H1 (cell line): ENCODE measurements at regions not wholly inside any gene's neighbourhood (a gene's known extent, or its start where the extent isn't known, plus 50 kb on each side); places are given as distances from the start of the nearest gene placed in this dataset.

Experiments used
- CTCF ChIA-PET: fragments of 300-600 bp; sonication (Branson Sonifier 250); formaldehyde crosslinking; loops from one replicate; lab custom pipeline; 2021; ENCODE audit not compliant: partially characterized antibody; lab: Charles Lee
- POLR2A ChIA-PET: fragments of 300-600 bp; sonication (Branson Sonifier 250); formaldehyde crosslinking; loops from one replicate; lab custom pipeline; 2021; ENCODE audit warnings: inconsistent platforms; ENCODE audit not compliant: partially characterized antibody; lab: Charles Lee
- DNase-seq, 2 experiments: peaks; one replicate each; pipeline versions ENCODE4 v3.0.0 to v3.0.0-alpha.2; 2010 to 2022; ENCODE audit warnings: low spot score in 2 of 2, low read depth in 1 of 2, mixed read lengths in 1 of 2
- FAIRE-seq: peaks from 2 replicates; lab custom pipeline; 2011; peaks lifted over from hg19 to GRCh38; lab: Jason Lieb, UNC
- H2AFZ ChIP-seq: 2 replicates; pipeline ENCODE4 v1.8.1; 2012; ENCODE audit warnings: low read length, inconsistent platforms
- H2AK5ac ChIP-seq: 2 replicates; pipeline ENCODE4 v1.6.1; 2013; ENCODE audit warnings: low read depth, low read length
- H2BK120ac ChIP-seq: replicated peaks from 2 replicates; pipeline ENCODE3; 2013; ENCODE audit warnings: low read depth, low read length, inconsistent platforms
- H2BK12ac ChIP-seq: 2 replicates; pipeline ENCODE4 v1.6.1; 2013; ENCODE audit warnings: low read depth, low read length
- H2BK15ac ChIP-seq: 2 replicates; pipeline ENCODE4 v1.6.1; 2013; ENCODE audit warnings: low read length
- H2BK20ac ChIP-seq: 2 replicates; pipeline ENCODE4 v1.6.1; 2013; ENCODE audit warnings: low read length
- H2BK5ac ChIP-seq: 2 replicates; pipeline ENCODE4 v1.6.1; 2013; ENCODE audit warnings: low read depth, low read length
- H3K14ac ChIP-seq: 2 replicates; pipeline ENCODE4 v1.6.1; 2013; ENCODE audit warnings: inconsistent platforms; ENCODE audit not compliant: insufficient read length
- H3K18ac ChIP-seq: 2 replicates; pipeline ENCODE4 v1.6.1; 2013; ENCODE audit warnings: low read length; ENCODE audit errors: extremely low read depth
- H3K23ac ChIP-seq: 2 replicates; pipeline ENCODE4 v1.6.1; 2013; ENCODE audit warnings: inconsistent platforms; ENCODE audit not compliant: insufficient read length
- H3K23me2 ChIP-seq: 2 replicates; pipeline ENCODE4 v1.6.1; 2013; ENCODE audit warnings: low read depth, low read length
- H3K27ac ChIP-seq: 2 replicates; pipeline ENCODE4 v1.6.1; 2011; ENCODE audit warnings: low read depth, low read length, inconsistent platforms
- H3K27me3 ChIP-seq, 4 experiments: replicated peaks in 1 of 4; 1 replicate in 1 of 4; 2 replicates in 3 of 4; pipeline versions ENCODE4 v1.6.1 to v1.8.1; 2011 to 2013; ENCODE audit warnings: low read length in 3 of 4, mild to moderate bottlenecking in 3 of 4, inconsistent platforms in 2 of 4, mixed read lengths in 2 of 4, moderate library complexity in 1 of 4; ENCODE audit not compliant: control insufficient read depth in 3 of 4, insufficient read depth in 3 of 4; ENCODE audit errors: extremely low read depth in 1 of 4
- H3K36me3 ChIP-seq, 4 experiments: 2 replicates each; pipeline versions ENCODE4 v1.6.1 to v1.8.1; 2011 to 2013; ENCODE audit warnings: mild to moderate bottlenecking in 4 of 4, low read length in 3 of 4, moderate library complexity in 2 of 4, control low read depth in 1 of 4, inconsistent platforms in 1 of 4; ENCODE audit not compliant: insufficient read depth in 4 of 4, control insufficient read depth in 2 of 4
- H3K4ac ChIP-seq: replicated peaks from 2 replicates; pipeline ENCODE3; 2013; ENCODE audit warnings: low read length, low read depth, mixed read lengths, inconsistent platforms; ENCODE audit not compliant: insufficient read length
- H3K4me1 ChIP-seq, 4 experiments: replicated peaks in 1 of 4; 1 replicate in 1 of 4; 2 replicates in 3 of 4; pipeline versions ENCODE4 v1.6.1 to v1.8.1; 2011 to 2013; ENCODE audit warnings: low read length in 3 of 4, inconsistent platforms in 2 of 4, mixed read lengths in 1 of 4; ENCODE audit not compliant: insufficient read depth in 4 of 4, control insufficient read depth in 3 of 4
- H3K4me2 ChIP-seq, 2 experiments: 2 replicates each; pipeline versions ENCODE4 v1.6.1 to v1.8.1; 2011 to 2013; ENCODE audit warnings: low read depth in 2 of 2, low read length in 2 of 2, control low read depth in 1 of 2, inconsistent platforms in 1 of 2, mild to moderate bottlenecking in 1 of 2; ENCODE audit not compliant: insufficient read depth in 1 of 2
- H3K4me3 ChIP-seq, 4 experiments: fragments of 200-600, 300-600 bp in 1 of 4; sonication (generic), shearing (Covaris generic), sonication (Bioruptor Twin) in 1 of 4; 2 replicates each; pipeline versions ENCODE4 v1.5.1 to v1.8.1; 2011 to 2016; ENCODE audit warnings: low read length in 4 of 4, low read depth in 3 of 4, control low read depth in 2 of 4, inconsistent platforms in 2 of 4, mild to moderate bottlenecking in 2 of 4, mixed read lengths in 1 of 4, moderate library complexity in 1 of 4; ENCODE audit not compliant: insufficient read depth in 2 of 4; ENCODE audit errors: extremely low read depth in 1 of 4
- H3K56ac ChIP-seq: replicated peaks from 2 replicates; pipeline ENCODE3; 2013; ENCODE audit warnings: low read depth, mild to moderate bottlenecking, mixed read lengths, low read length, inconsistent platforms; ENCODE audit not compliant: insufficient read length
- H3K79me1 ChIP-seq: 2 replicates; pipeline ENCODE4 v1.6.1; 2013; ENCODE audit warnings: low read depth, low read length, control low read depth
- H3K79me2 ChIP-seq, 2 experiments: 2 replicates each; pipeline versions ENCODE4 v1.6.1 to v1.8.1; 2012 to 2013; ENCODE audit warnings: low read length in 2 of 2, mild to moderate bottlenecking in 2 of 2, inconsistent platforms in 1 of 2; ENCODE audit not compliant: insufficient read depth in 2 of 2, control insufficient read depth in 1 of 2
- H3K9ac ChIP-seq, 4 experiments: replicated peaks in 1 of 4; 1 replicate in 1 of 4; 2 replicates in 3 of 4; pipeline versions ENCODE4 v1.6.1 to v1.8.1; 2011 to 2013; ENCODE audit warnings: low read depth in 3 of 4, low read length in 3 of 4, control low read depth in 2 of 4, mild to moderate bottlenecking in 2 of 4, moderate library complexity in 2 of 4, inconsistent platforms in 1 of 4; ENCODE audit errors: extremely low read depth in 1 of 4
- H3K9me3 ChIP-seq, 2 experiments: 2 replicates each; pipeline versions ENCODE4 v1.6.1 to v1.8.1; 2012 to 2013; ENCODE audit warnings: mild to moderate bottlenecking in 2 of 2, moderate library complexity in 2 of 2, control low read depth in 1 of 2, inconsistent platforms in 1 of 2, low read depth in 1 of 2, low read length in 1 of 2, mixed read lengths in 1 of 2; ENCODE audit not compliant: insufficient read depth in 2 of 2
- H4K20me1 ChIP-seq, 2 experiments: replicated peaks in 1 of 2; 2 replicates each; pipeline versions ENCODE3 to v1.8.1; 2011 to 2013; ENCODE audit warnings: inconsistent platforms in 2 of 2, low read length in 2 of 2, mild to moderate bottlenecking in 1 of 2; ENCODE audit not compliant: insufficient read depth in 2 of 2, control insufficient read depth in 1 of 2
- H4K5ac ChIP-seq: 2 replicates; pipeline ENCODE4 v1.6.1; 2013; ENCODE audit warnings: low read length, low read depth, mixed read lengths, inconsistent platforms; ENCODE audit not compliant: insufficient read length
- H4K8ac ChIP-seq: 2 replicates; pipeline ENCODE4 v1.8.0; 2013; ENCODE audit warnings: mild to moderate bottlenecking, moderate library complexity, low read length, inconsistent platforms; ENCODE audit not compliant: insufficient read depth; ENCODE audit errors: extremely low read depth
- H4K91ac ChIP-seq: replicated peaks from 2 replicates; pipeline ENCODE3; 2013; ENCODE audit warnings: low read length, mixed read lengths, inconsistent platforms; ENCODE audit not compliant: insufficient read length
- BACH1 ChIP-seq: IDR thresholded peaks from 2 replicates; pipeline ENCODE4 v1.6.1; 2012; ENCODE audit warnings: low read length, improper control_type of control experiment
- CBX8 ChIP-seq: fragments of 300-800, 300-1000 bp; sonication (generic); IDR thresholded peaks from 2 replicates; pipeline ENCODE4 v1.7.1; 2016; ENCODE audit warnings: low read depth, low read length, borderline replicate concordance
- CHD1 ChIP-seq: IDR thresholded peaks from 2 replicates; pipeline ENCODE4 v1.6.1; 2012; ENCODE audit warnings: low read depth, low read length, improper control_type of control experiment
- GABPA ChIP-seq: IDR thresholded peaks from 2 replicates; pipeline ENCODE4 v1.6.1; 2011; ENCODE audit warnings: mild to moderate bottlenecking, low read length, moderate library complexity, borderline replicate concordance; ENCODE audit not compliant: insufficient read depth
- MAX ChIP-seq: IDR thresholded peaks from 2 replicates; pipeline ENCODE4 v1.6.1; 2012; ENCODE audit warnings: inconsistent platforms
- POU5F1 ChIP-seq: IDR thresholded peaks from 2 replicates; pipeline ENCODE4 v1.6.1; 2011; ENCODE audit warnings: low read depth, mild to moderate bottlenecking, low read length, moderate library complexity
- RBBP5 ChIP-seq: IDR thresholded peaks from 2 replicates; pipeline ENCODE4 v1.7.1; 2012; ENCODE audit warnings: low read depth, mild to moderate bottlenecking, inconsistent platforms, low read length, moderate library complexity, borderline replicate concordance
- RFX5 ChIP-seq: IDR thresholded peaks from 2 replicates; pipeline ENCODE4 v1.6.1; 2011; ENCODE audit warnings: low read depth, low read length, improper control_type of control experiment, borderline replicate concordance
- SIX5 ChIP-seq: IDR thresholded peaks from 2 replicates; pipeline ENCODE4 v1.6.1; 2011; ENCODE audit warnings: mild to moderate bottlenecking, low read depth, low read length
- TAF7 ChIP-seq: optimal IDR thresholded peaks from 2 replicates; pipeline ENCODE3; 2011; ENCODE audit warnings: low read depth, mild to moderate bottlenecking, inconsistent platforms, low read length, moderate library complexity, borderline replicate concordance
- TEAD4 ChIP-seq: IDR thresholded peaks from 2 replicates; pipeline ENCODE4 v1.6.1; 2012; ENCODE audit warnings: low read depth, low read length, inconsistent platforms, mixed read lengths
- WGBS, 2 experiments: shearing (Covaris generic) in 1 of 2; methylation state at CpG; one replicate each; pipeline versions ENCODE4 v1.1.6 to v1.1.7; 2013 to 2015; ENCODE audit warnings: low lambda C conversion rate in 2 of 2, mixed read lengths in 2 of 2, inconsistent platforms in 1 of 2, low coverage in 1 of 2, missing lambda C conversion rate in 1 of 2; ENCODE audit not compliant: insufficient replicate concordance in 2 of 2, insufficient coverage in 1 of 2, insufficient read length in 1 of 2; ENCODE audit errors: extremely low coverage in 1 of 2, missing lambda C conversion rate in 1 of 2; 5-methylcytosine and 5-hydroxymethylcytosine counted together
- TF ChIP-seq, protein P1 (sequence below): IDR thresholded peaks from 2 replicates; pipeline ENCODE4 v1.6.1; 2011; ENCODE audit warnings: low read depth, mild to moderate bottlenecking, low read length; ENCODE audit not compliant: insufficient read depth
- TF ChIP-seq, protein P2 (sequence below): IDR thresholded peaks from 2 replicates; pipeline ENCODE4 v1.6.1; 2012; ENCODE audit warnings: low read length, inconsistent platforms

- Histone ChIP-seq H3K56ac (no peak overlapping the region), H3K4ac (no peak overlapping the region), H2BK5ac (no peak overlapping the region), H3K23me2 (no peaks in the 10 kb centered on the region), H3K27me3 (no peaks in the 10 kb centered on the region), H3K79me1 (no peaks in the 10 kb centered on the region), H4K91ac (no peak overlapping the region), H3K27ac (no peak overlapping the region), H4K20me1 (no peaks in the 10 kb centered on the region), H3K36me3 (no peaks in the 10 kb centered on the region), H2BK20ac (no peak overlapping the region), H3K14ac (no peak overlapping the region), H3K4me3 (no peak overlapping the region), H2AFZ (no peak overlapping the region), H4K5ac (no peak overlapping the region), H2BK15ac (no peak overlapping the region), H3K9ac (no peak overlapping the region), H3K18ac (no peak overlapping the region), H4K8ac (no peak overlapping the region), H2BK12ac (no peak overlapping the region), H3K79me2 (no peaks in the 10 kb centered on the region), H3K9me3 (no peaks in the 10 kb centered on the region), H3K4me2 (no peak overlapping the region), H2BK120ac (no peak overlapping the region), H3K4me1 (no peaks in the 10 kb centered on the region; a peak in 1 of 7 replicates), H3K23ac (no peak overlapping the region), H2AK5ac (no peak overlapping the region)
- CTCF ChIA-PET, result interaction anchor here (0.6 kb wide), 1 partner anchor 1859 kb away, joined by 4 read pairs; no protein-coding TSS in a partner anchor
- WGBS, 2 experiments, result 97% methylated on average over 3 of the region's 3 CpGs; no CpG with 5 or more reads in 1 of the 2 experiments
- DNase-seq (no peak), FAIRE-seq (no peak)
- POLR2A ChIA-PET, result no interaction called here
- TF ChIP-seq BACH1 (no peak), GABPA (no peak), CHD1 (no peak), TAF7 (no peak), MAX (no peak), CBX8 (no peak), SIX5 (no peak), RBBP5 (no peak), TEAD4 (no peak), RFX5 (no peak), POU5F1 (no peak)
- TF ChIP-seq, protein P1, sequence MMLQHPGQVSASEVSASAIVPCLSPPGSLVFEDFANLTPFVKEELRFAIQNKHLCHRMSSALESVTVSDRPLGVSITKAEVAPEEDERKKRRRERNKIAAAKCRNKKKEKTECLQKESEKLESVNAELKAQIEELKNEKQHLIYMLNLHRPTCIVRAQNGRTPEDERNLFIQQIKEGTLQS, result no peak
- TF ChIP-seq, protein P2, sequence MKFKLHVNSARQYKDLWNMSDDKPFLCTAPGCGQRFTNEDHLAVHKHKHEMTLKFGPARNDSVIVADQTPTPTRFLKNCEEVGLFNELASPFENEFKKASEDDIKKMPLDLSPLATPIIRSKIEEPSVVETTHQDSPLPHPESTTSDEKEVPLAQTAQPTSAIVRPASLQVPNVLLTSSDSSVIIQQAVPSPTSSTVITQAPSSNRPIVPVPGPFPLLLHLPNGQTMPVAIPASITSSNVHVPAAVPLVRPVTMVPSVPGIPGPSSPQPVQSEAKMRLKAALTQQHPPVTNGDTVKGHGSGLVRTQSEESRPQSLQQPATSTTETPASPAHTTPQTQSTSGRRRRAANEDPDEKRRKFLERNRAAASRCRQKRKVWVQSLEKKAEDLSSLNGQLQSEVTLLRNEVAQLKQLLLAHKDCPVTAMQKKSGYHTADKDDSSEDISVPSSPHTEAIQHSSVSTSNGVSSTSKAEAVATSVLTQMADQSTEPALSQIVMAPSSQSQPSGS, result no peak
These were observed 270.2 kb upstream of the TFAP2D start for GRCh38 chr6:50443144-50443543.
